ENCODE measurements at regions not wholly inside any gene's neighbourhood (a gene's known extent, or its start where the extent isn't known, plus 50 kb on each side); places are given as distances from the start of the nearest gene placed in this dataset.

DNA sequence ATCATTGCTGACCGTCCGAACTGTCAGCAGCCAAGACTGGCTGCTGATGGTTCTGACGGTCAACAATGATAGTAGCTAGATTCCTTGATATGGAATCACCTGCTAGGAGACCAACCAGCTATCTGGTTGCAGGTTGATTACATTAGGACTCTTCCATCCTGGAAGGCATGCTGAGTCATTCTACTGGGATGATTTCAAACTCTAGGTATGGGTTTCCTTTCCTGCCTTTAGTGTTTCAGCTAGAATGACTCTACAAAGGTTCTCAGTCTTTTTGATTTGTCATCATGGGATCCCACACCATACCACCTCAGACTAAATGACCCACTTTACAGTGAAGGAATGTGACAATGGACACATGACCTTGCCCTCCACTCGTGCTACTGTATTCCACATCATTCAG lies 138.1 kb upstream of the KL start (continued):
- TF ChIP-seq, protein P1, sequence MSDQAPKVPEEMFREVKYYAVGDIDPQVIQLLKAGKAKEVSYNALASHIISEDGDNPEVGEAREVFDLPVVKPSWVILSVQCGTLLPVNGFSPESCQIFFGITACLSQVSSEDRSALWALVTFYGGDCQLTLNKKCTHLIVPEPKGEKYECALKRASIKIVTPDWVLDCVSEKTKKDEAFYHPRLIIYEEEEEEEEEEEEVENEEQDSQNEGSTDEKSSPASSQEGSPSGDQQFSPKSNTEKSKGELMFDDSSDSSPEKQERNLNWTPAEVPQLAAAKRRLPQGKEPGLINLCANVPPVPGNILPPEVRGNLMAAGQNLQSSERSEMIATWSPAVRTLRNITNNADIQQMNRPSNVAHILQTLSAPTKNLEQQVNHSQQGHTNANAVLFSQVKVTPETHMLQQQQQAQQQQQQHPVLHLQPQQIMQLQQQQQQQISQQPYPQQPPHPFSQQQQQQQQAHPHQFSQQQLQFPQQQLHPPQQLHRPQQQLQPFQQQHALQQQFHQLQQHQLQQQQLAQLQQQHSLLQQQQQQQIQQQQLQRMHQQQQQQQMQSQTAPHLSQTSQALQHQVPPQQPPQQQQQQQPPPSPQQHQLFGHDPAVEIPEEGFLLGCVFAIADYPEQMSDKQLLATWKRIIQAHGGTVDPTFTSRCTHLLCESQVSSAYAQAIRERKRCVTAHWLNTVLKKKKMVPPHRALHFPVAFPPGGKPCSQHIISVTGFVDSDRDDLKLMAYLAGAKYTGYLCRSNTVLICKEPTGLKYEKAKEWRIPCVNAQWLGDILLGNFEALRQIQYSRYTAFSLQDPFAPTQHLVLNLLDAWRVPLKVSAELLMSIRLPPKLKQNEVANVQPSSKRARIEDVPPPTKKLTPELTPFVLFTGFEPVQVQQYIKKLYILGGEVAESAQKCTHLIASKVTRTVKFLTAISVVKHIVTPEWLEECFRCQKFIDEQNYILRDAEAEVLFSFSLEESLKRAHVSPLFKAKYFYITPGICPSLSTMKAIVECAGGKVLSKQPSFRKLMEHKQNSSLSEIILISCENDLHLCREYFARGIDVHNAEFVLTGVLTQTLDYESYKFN (CRISPR knock-in tag; conservative IDR thresholded peaks at IDR 0.05) = no peak

GRCh38 chr13:32880636-32881035 lies 135.6 kb upstream of the KL start:
- no TSS peak for BruUV-seq (replicated peaks)
- TF ChIP-seq PRMT3 (CRISPR knock-in tag; IDR thresholded peaks at IDR 0.05; ENCODE audit: borderline replicate concordance, low read depth) = no peak
- TF ChIP-seq KLF13 (CRISPR knock-in tag; IDR thresholded peaks at IDR 0.05) = no peak
- TF ChIP-seq, protein P2, sequence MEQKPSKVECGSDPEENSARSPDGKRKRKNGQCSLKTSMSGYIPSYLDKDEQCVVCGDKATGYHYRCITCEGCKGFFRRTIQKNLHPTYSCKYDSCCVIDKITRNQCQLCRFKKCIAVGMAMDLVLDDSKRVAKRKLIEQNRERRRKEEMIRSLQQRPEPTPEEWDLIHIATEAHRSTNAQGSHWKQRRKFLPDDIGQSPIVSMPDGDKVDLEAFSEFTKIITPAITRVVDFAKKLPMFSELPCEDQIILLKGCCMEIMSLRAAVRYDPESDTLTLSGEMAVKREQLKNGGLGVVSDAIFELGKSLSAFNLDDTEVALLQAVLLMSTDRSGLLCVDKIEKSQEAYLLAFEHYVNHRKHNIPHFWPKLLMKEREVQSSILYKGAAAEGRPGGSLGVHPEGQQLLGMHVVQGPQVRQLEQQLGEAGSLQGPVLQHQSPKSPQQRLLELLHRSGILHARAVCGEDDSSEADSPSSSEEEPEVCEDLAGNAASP (CRISPR knock-in tag; IDR thresholded peaks at IDR 0.05; ENCODE audit: borderline replicate concordance) = no peak
- TF ChIP-seq ZNF720 (CRISPR knock-in tag; IDR thresholded peaks at IDR 0.05) = no peak
- TF ChIP-seq PREB (CRISPR knock-in tag; IDR thresholded peaks at IDR 0.05) = no peak
- TF ChIP-seq MAFG (CRISPR knock-in tag; IDR thresholded peaks at IDR 0.05) = no peak
- TF ChIP-seq NBN (conservative IDR thresholded peaks at IDR 0.05) = no peak
- no peak for TF ChIP-seq CREB3 (CRISPR knock-in tag; IDR thresholded peaks at IDR 0.05)
- no peak for TF ChIP-seq ZBTB20 (CRISPR knock-in tag; IDR thresholded peaks at IDR 0.05; ENCODE audit: borderline replicate concordance, low read depth)
- no peak for TF ChIP-seq THAP8 (CRISPR knock-in tag; IDR thresholded peaks at IDR 0.05; ENCODE audit: borderline replicate concordance)
- no peak for TF ChIP-seq GFI1 (CRISPR knock-in tag; IDR thresholded peaks at IDR 0.05; ENCODE audit: borderline replicate concordance)
- TF ChIP-seq, protein P3, sequence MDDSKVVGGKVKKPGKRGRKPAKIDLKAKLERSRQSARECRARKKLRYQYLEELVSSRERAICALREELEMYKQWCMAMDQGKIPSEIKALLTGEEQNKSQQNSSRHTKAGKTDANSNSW (CRISPR knock-in tag; IDR thresholded peaks at IDR 0.05; ENCODE audit: borderline replicate concordance) = no peak
- no peak for TF ChIP-seq ZNF709 (CRISPR knock-in tag; IDR thresholded peaks at IDR 0.05)
- no peak for TF ChIP-seq KAT8 (CRISPR knock-in tag; IDR thresholded peaks at IDR 0.05)

More at GRCh38 chr13:32880636-32881035, 135.6 kb upstream of the KL start:
- H3K9me3 ChIP-seq (ENCODE audit: low read length) = no peaks in the 10 kb centered on the region
- no peaks in the 10 kb centered on the region for H3K79me2 ChIP-seq (ENCODE audit: insufficient read depth, low read length)
- H3K9ac ChIP-seq (ENCODE audit: insufficient read depth, low read depth, low read length) = no peak overlapping the region
- H3K4me1 ChIP-seq (ENCODE audit: insufficient read depth, low read length) = no peaks in the 10 kb centered on the region
- in situ Hi-C loops (cut with HindIII; ENCODE audit: extremely low pct_ligation_motif_present, low pct_unique_long_range_greater_than_20kb) = no loop called here
- no peaks in the 10 kb centered on the region for H3K36me3 ChIP-seq (replicated peaks in 1 of 2; ENCODE audit: control insufficient read depth in 1 of 2, insufficient read depth in 2 of 2, low read length in 2 of 2)
- 88% methylated on average over 3 of the region's 3 CpGs for WGBS (ENCODE audit: low lambda C conversion rate)
- ATAC-seq = no peak
- H3K27ac ChIP-seq (ENCODE audit: extremely low read length, insufficient read depth, low read length) = no peak overlapping the region
- no peak for FAIRE-seq
- peaks cover 0 to 3% of the 10 kb centered on the region in 2 experiments; a peak in 1 of 5 replicates for H3K27me3 ChIP-seq (ENCODE audit: control insufficient read depth in 1 of 2, insufficient read depth in 2 of 2, low read length in 2 of 2)
- no peak overlapping the region for H2AFZ ChIP-seq (ENCODE audit: low read length)
- no peak overlapping the region for H3K4me3 ChIP-seq (replicated peaks in 1 of 3; ENCODE audit: insufficient read depth in 1 of 3, low read depth in 2 of 3, low read length in 3 of 3)
- ChIA-PET POLR2A (no interaction called here), CTCF (ENCODE audit: low intra/inter-chr PET ratio, low total read pairs) (no interaction called here)
- intact Hi-C loops (cut with micrococcal nuclease; ENCODE audit: unreplicated experiment) = no loop called here
- DNase-seq (ENCODE audit: low spot score) = no peak
- H4K20me1 ChIP-seq (ENCODE audit: insufficient read depth, low read length) = no peaks in the 10 kb centered on the region
- no peak overlapping the region for H3K4me2 ChIP-seq (ENCODE audit: low read depth, low read length)

Data from HepG2 (cell line).